Astrocyte (in vitro differentiated cells and primary cell): ENCODE measurements at regions not wholly inside any gene's neighbourhood (a gene's known extent, or its start where the extent isn't known, plus 50 kb on each side); places are given as distances from the start of the nearest gene placed in this dataset.

Experiments
- CTCF ChIP-seq: IDR thresholded peaks from 2 replicates; pipeline ENCODE4 v1.5.1; 2011; ENCODE audit warnings: low read depth, mild to moderate bottlenecking, inconsistent platforms, low read length, moderate library complexity; ENCODE audit not compliant: insufficient read depth
- EZH2 ChIP-seq: IDR thresholded peaks from 2 replicates; pipeline ENCODE4 v1.6.1; 2012; ENCODE audit warnings: mild to moderate bottlenecking, low read length, inconsistent platforms; ENCODE audit not compliant: insufficient read depth

DNA sequence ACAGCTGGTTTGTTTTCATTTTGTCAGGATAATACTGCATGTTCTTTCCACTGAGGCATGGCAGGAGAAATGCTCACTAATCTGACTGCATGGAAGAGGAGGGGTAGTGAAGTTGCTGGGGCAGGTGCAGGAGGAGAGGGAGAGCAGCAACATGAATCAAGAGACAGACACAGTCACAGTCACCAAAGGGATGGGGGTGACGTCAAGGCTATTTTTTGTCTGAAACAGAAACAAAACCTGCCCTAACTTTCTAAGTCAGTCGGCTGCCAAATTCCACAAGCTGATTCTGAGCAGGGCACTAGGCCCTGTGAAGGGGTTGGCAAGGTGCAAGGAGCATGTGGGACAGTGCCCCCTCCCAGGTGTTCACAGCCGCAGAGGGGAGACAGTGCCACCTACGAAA lies 186.6 kb upstream of the NSMCE3 start:
- TF ChIP-seq CTCF (no peak), EZH2 (no peak)
